AG04449 (cell line): ENCODE measurements at regions not wholly inside any gene's neighbourhood (a gene's known extent, or its start where the extent isn't known, plus 50 kb on each side); places are given as distances from the start of the nearest gene placed in this dataset.

Experiments
- CTCF ChIA-PET: fragments of 350-600 bp; formaldehyde crosslinking; extraction: SDS; loops from one replicate; lab custom pipeline; 2021; ENCODE audit warnings: antibody characterized with exemption; lab: Yijun Ruan, JAX
- POLR2A ChIA-PET: fragments of 400-600, 350-600 bp; formaldehyde crosslinking; extraction: SDS; loops from one replicate; lab custom pipeline; 2020; ENCODE audit warnings: antibody characterized with exemption, inconsistent platforms; lab: Yijun Ruan, JAX
- DNase-seq: peaks from one replicate; pipeline ENCODE4 v3.0.0-alpha.2; 2010; ENCODE audit warnings: low read depth, low spot score
- H3K4me3 ChIP-seq: 2 replicates; pipeline ENCODE4 v1.5.1; 2011; ENCODE audit warnings: low read depth, mild to moderate bottlenecking, control low read depth, low read length
- TF ChIP-seq, protein P1 (sequence below): IDR thresholded peaks from one replicate; pipeline ENCODE4 v1.5.1; 2011; ENCODE audit warnings: mild to moderate bottlenecking, moderate library complexity, low read length, control low read depth, inconsistent platforms; ENCODE audit not compliant: insufficient read depth; ENCODE audit errors: missing control alignments

DNA sequence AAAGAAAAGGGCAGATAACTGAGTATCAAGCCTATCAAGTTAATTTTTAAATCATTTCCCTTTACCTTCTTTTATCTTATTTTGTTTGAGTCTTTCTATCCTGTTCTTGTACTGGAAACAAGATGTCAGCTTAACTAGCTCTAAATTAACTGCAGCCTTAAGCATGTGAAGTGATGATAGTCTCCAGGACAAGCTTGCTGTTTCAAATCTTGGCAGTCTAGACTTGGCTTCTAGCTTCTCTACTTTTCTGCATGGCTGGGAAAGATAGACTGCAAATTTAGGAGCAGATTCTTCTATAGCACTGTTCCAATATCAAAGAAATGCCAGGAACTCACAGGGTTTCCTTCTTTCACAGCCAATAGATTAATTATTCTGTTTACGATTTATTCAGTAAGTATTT, 1034.4 kb downstream of the TUSC7 start:
- ChIA-PET CTCF (no interaction called here), POLR2A (no interaction called here)
- H3K4me3 ChIP-seq, result no peak overlapping the region
- no peak for DNase-seq
- TF ChIP-seq, protein P1, sequence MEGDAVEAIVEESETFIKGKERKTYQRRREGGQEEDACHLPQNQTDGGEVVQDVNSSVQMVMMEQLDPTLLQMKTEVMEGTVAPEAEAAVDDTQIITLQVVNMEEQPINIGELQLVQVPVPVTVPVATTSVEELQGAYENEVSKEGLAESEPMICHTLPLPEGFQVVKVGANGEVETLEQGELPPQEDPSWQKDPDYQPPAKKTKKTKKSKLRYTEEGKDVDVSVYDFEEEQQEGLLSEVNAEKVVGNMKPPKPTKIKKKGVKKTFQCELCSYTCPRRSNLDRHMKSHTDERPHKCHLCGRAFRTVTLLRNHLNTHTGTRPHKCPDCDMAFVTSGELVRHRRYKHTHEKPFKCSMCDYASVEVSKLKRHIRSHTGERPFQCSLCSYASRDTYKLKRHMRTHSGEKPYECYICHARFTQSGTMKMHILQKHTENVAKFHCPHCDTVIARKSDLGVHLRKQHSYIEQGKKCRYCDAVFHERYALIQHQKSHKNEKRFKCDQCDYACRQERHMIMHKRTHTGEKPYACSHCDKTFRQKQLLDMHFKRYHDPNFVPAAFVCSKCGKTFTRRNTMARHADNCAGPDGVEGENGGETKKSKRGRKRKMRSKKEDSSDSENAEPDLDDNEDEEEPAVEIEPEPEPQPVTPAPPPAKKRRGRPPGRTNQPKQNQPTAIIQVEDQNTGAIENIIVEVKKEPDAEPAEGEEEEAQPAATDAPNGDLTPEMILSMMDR, result no peak

DNA sequence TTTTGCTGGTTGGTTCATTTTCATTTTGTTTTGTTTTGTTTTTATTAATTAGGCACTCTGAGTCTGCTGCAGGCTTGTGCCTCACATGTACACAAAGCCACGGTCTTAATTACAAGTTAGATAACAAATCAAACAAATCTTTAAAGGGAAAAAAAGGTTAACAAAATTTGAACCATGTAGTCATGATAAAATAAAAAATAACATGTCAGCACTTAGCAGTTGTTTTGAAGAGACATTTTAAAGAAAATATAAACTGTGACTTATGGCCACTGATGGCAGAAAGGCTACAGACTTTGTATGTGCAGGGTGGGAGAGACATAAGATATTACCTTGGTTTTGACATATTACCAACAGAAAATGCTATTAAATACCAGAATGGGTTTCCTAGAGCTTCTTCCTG, 1035.4 kb downstream of the TUSC7 start:
- TF ChIP-seq, protein P1, result no peak
- no peak for DNase-seq
- H3K4me3 ChIP-seq, result no peak overlapping the region
- POLR2A ChIA-PET, result no interaction called here
- CTCF ChIA-PET, result no interaction called here

DNA sequence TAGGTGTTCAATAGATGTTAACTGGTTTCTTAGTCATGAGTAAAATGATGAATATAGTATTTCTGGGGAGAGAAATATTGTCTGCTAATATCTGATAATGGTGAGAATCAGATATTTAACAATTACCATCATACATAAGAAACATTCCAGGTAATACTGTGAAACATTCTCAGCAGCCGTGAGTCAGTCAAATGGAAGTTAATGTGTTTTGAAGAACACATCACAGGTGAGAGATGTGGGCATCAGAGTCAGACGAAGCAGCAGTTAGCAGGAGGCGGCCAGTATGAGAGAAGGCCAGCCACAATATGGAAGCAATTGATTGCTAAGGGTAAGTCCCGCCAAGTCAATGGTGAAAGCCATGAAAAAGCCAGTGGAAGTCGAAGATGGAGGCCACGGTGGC, 1035.9 kb downstream of the TUSC7 start:
- DNase-seq, result no peak
- TF ChIP-seq, protein P1, result no peak
- CTCF ChIA-PET, result no interaction called here
- POLR2A ChIA-PET, result no interaction called here
- no peak overlapping the region for H3K4me3 ChIP-seq

DNA sequence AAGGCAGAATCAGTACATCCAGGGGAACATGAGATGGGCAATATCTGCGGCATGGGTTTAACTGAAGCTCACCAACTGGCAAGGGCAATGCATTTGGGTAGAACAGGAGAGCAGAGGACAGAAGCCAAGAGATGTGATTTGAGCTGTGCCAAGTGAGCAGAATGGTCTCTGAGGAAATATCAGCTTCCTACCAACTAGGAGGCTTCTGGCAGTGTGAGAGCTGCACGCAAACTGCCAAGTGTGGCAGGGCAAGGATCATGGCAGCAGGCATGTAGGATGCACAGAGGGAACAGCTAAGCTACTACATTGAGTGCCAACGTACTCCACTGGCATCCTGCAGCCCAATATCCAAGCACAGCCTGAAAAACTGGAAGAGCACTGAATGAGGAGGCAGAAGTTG, 1036.5 kb downstream of the TUSC7 start:
- CTCF ChIA-PET, result no interaction called here

DNA sequence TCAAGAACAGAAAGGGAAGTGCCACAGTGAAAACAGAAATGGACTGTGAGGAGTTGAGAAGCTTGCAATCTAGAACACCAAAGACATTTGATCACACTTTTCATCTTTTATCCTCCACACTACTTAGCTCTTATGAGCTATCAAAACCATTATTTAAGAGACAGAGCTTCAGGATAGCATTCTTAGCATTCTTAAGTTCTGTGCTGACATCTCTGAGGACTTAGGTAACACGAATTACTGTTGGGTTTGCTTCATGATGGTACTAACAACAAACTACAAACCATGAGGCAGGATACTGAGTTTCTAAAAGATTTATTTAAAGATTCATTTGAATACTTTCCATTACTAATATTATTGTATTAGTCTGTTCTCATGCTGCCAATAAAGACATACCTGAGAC, 1038.6 kb downstream of the TUSC7 start:
- TF ChIP-seq, protein P1, result no peak
- ChIA-PET CTCF (interaction anchor here (0.8 to 1.9 kb wide), 2 partner anchors 28 to 249 kb away, joined by 3 to 9 read pairs; no protein-coding TSS in a partner anchor), POLR2A (no interaction called here)
- DNase-seq, result peak; percentile 37
- no peak overlapping the region for H3K4me3 ChIP-seq

More for the DNA sequence above, 1036.5 kb downstream of the TUSC7 start:
- no peak for DNase-seq
- POLR2A ChIA-PET, result no interaction called here
- no peak overlapping the region for H3K4me3 ChIP-seq
- TF ChIP-seq, protein P1, result no peak

DNA sequence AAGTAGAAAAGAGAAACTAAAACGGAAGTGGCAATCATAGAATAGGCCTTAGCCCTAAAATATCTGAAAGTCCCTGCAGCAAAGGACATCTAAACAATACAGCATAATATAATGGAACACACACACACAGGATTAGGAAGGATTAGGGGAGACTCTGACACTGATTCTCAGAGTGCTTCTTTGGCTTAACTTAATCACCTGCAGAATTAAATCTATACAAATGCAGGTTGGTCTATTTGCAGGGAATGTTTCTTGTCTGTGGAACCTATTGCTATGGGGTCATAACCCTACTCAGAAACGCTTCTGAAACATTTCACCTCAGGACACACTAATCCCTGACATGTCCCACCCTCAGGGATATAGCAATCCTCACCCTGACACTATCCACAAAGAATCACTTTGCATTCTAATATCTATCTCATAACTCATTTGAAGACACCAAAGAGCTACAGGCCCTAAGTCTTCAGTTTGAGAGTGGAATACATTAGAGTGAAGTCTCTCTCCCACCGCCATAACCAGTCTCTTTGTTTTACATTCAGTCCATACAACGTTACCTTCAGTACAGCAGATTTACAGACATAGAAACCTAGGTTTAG, 1041.2 kb downstream of the TUSC7 start:
- DNase-seq, result no peak
- ChIA-PET CTCF (no interaction called here), POLR2A (no interaction called here)
- TF ChIP-seq, protein P1, result no peak
- no peak overlapping the region for H3K4me3 ChIP-seq
